ENCODE measurements at regions not wholly inside any gene's neighbourhood (a gene's known extent, or its start where the extent isn't known, plus 50 kb on each side); places are given as distances from the start of the nearest gene placed in this dataset.
A peak's percentile ranks its signal among the peaks of the same experiment; 100 is the strongest.

DNA sequence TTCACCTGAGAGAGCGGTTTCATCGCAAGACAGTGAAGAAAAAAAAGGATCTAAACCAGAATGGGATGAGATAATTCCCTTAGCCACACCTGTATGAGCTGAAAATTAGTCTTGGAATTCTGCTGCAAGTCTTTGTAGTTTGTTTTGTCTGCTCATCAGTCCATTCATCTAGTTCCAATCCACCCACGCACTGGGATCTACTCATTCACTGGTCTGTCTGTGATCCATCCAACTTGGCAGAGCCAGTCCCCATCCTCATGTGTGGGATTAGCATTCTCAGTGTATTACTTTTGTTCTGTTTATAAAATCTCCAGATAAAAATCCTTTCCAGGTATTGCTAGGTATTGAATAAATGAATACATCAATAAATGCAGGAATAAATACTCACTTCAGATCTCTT is 266.5 kb upstream of the USP24 start:
- in situ Hi-C loops (cut with HindIII; ENCODE audit: low sequenced_read_pairs) = no loop called here
- no peak for DNase-seq (ENCODE audit: low spot score)

DNA sequence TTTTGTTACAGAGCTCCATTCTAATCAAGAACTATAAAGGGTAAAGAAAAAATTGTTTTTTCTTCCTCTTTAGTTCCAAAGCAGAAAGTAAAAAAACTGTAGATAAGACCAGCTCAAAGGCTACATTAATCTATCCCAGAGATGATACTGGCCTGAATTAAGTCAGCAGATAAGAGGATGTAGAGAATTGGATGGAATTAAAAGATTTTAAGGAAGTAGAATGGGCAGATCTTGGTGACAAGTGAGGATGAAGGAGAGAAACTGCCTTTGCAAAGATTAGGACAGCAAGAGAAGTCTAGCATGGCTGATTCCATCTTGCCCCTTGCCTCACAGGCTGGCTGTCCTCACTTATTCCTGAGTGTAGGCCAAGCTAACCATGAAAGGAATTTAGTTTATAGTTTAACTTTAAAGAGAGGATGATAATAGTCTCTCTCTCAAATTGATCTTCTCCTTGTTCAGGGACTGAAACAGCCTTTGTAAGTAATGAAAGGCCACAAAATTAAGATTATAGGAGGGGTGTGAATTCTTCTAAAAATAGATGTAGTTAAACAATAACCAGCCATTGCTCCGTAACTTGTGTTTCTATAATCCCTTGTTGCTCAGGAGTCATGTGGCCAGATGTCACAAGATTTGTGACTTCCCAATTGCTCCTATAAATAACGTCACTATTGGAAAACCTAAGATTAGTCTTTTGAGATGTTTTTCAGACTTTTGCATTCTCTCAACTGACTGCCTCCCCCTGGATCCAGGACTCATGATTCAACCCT is 265.0 kb upstream of the USP24 start:
- DNase-seq (ENCODE audit: low spot score) = no peak
- in situ Hi-C loops (cut with HindIII; ENCODE audit: low sequenced_read_pairs) = no loop called here

DNA sequence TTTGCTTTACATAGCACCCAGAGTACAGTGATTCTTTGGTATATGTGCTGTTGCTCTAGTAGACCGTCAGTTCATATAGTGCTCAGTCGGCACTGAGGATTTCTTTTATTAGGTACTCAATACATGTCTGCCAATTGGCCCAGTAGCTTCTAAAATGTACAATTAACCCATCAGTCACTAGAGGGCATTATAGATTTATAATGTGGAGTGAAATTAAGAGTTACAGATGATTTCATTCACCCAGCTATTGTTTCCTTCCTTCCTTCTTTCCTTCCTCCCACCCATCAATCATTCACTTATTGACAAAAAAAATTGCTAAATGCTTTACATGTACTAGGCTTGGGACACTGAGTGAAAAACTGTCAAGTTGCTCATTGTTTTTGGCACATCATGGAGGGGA is 263.6 kb upstream of the USP24 start:
- DNase-seq (ENCODE audit: low spot score) = peak; percentile 9
- in situ Hi-C loops (cut with HindIII; ENCODE audit: low sequenced_read_pairs) = no loop called here

DNA sequence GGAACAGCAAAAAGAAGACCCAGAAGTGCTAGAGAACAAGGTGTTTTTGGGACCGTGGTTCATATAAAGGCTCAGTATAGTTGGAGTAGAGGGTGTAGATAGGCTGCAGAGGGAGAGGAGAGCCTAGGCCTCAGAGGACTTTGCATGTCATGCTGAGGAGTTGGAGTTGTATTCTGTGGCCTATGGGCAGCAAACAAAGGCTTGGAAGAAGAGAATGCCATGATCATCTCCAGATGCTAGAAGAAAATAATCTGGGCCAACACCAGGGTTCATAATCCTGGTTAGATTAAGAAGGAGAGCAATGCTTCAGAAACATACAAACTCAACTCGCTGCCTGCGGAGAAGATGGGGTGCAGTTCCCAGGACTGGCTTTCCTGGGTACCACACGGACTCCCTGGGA is 262.8 kb upstream of the USP24 start:
- in situ Hi-C loops (cut with HindIII; ENCODE audit: low sequenced_read_pairs) = no loop called here
- no peak for DNase-seq (ENCODE audit: low spot score)

DNA sequence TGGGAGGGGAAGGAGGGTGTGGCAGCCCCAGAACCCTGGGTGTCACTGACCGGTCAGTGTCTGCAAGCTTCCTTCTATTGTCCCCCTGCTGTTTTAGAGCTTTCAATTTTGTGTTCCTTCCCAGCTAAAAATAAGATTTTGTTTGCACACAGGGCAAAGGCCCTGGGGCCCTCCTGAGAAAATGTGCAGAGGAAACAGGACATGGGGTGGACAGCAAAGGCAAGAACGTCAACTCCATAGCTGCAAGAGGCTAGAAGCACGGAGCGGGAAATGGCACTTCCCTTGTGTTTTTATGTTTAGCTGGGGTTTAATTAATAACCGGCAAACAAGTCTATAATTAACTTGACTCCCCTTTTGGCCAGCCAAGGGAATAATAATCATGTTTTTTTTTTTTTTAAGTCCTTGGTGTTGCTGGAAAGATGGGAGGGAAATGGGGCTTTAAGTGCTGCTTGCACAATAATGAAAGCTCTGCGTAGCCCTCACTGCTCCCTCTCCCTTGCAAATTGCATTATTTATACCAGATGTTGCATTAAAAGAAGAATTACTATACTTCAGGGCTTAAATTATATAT is 261.4 kb upstream of the USP24 start:
- in situ Hi-C loops (cut with HindIII; ENCODE audit: low sequenced_read_pairs) = no loop called here
- DNase-seq (ENCODE audit: low spot score) = no peak

DNA sequence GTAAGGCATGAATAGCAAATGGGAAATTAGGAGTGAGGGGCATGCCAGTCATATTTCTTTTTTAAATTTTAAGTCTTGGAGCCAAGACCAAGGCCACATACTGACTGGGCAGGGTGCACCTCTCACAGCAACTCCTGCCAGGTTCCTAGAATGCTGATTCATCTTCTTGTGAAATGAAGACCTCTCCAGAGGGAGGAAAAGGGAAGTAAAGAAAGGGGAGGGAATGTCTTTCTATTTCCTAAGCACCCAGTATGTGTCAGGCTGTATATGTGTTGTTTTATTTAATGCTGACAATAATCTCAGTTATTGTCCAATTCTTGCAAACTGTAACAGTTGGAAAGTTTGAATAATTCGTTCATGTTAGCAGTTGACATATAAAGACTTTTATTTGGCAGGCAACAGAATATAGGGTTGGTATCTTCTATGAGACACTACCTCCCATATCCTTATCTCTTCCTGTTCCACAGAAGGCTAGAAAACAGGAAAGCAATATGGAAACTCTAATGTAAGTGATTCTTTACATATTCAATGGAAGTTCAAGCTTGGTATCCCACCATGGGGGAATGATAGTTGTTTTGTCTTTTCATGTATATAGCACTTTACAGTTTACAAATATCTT is 259.1 kb upstream of the USP24 start:
- no peak for DNase-seq (ENCODE audit: low spot score)
- in situ Hi-C loops (cut with HindIII; ENCODE audit: low sequenced_read_pairs) = no loop called here

DNA sequence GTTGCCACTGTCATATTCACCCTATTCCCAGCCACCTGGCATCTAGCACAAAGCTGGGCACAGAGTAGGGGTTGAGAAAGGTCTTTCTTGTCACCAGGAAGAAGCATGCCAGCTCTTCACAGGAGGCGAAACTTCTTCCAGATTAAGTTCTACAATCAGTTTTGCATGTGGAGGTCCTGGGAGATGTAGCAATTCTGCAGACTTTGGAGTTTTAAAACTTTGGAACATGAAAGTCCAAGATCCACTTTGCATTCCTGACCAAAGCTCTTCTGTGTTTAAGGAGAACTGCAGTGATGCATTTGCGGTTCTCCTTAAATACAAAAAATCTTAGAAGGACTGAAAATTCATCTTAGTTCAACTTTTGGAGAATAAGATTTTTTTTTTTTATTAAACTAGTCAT is 258.5 kb upstream of the USP24 start:
- DNase-seq (ENCODE audit: low spot score) = no peak
- in situ Hi-C loops (cut with HindIII; ENCODE audit: low sequenced_read_pairs) = no loop called here

DNA sequence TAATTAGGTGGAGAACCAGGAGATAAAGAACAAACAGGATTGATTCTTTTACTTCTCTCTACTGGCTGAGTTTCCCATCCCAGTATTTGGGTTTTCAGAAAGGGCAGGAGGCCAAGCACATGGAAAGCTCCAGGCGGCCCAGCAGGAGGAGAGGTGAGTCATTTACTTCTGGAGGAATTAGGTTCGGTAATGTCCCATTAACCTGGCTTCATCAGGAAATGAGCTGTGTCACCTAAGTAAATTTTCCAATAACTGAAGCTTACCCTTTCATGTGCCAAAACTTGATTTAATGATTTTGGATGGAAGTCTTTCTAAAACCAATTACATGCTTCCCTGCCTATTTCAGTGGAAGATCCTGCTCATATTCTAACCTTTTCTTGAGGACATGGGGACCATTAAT is 257.6 kb upstream of the USP24 start:
- in situ Hi-C loops (cut with HindIII; ENCODE audit: low sequenced_read_pairs) = no loop called here
- peak; percentile 17 for DNase-seq (ENCODE audit: low spot score)

DNA sequence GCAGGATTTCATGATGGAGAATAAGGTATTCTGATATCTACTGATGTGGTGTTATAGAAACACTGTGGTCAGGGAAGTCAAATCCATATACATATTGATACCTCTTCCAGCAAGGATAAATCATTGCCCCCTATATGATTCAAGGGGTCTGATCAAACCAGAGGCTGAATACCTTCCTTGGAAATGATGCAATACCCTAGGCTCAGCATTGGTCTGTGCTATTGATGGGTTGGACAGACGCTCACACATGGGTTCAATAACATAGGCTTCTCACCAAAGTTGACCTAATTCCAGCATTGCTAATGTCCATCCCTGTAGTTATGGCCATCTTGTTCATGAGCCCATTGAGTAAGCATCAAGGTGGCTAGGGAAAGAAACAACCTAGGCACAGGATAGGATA is 257.0 kb upstream of the USP24 start:
- in situ Hi-C loops (cut with HindIII; ENCODE audit: low sequenced_read_pairs) = no loop called here
- no peak for DNase-seq (ENCODE audit: low spot score)

DNA sequence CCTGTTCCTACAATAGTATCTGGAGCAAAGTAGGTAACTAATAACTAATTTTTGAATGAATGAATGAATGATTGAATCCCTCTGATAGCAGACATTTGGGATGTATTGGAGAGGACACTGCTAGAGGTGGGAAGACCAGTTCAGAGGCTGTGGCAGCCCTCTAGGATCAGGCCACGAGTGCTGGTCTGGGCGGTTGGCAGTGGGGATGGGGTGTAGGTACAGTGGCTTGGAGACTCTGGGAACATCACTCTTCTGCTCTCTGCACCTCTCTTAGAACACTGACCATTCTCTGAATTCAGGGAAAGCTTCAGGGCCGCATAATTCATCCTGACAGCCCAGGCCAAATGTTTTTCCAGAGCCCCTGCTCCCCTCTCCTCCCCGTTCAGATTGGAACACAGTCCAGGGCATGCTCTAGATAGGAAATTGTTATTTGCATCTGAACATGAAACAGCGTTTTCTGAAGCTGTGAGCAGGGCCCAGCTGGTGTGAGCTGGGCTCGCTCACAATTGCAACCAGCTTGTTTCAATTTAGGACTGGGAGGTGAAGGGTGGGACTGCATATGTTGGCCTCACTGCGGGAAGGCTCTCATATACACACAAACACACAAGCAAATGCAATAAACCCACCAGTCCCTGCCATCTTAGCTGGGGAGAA is 253.1 kb upstream of the USP24 start:
- DNase-seq (ENCODE audit: low spot score) = no peak
- in situ Hi-C loops (cut with HindIII; ENCODE audit: low sequenced_read_pairs) = no loop called here

DNA sequence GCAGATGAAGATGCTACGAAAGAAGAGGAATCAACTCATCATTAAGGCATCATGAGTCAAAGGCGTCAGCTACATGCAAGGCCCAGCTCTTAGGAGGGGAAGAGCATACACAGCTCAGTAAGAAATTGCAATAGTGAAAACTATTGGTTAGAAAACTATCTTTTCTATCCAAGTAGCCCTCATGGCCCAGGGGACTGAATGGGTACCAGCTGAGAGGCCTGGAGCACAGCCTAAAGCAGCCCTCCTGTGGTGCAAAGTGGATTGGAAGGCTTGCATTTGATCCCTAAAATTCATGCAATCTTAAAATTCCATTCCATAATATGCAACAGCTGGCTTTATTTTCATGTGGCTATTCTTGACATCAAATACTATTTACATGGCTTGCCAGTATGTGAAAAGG is 251.8 kb upstream of the USP24 start:
- DNase-seq (ENCODE audit: low spot score) = no peak
- in situ Hi-C loops (cut with HindIII; ENCODE audit: low sequenced_read_pairs) = no loop called here

DNA sequence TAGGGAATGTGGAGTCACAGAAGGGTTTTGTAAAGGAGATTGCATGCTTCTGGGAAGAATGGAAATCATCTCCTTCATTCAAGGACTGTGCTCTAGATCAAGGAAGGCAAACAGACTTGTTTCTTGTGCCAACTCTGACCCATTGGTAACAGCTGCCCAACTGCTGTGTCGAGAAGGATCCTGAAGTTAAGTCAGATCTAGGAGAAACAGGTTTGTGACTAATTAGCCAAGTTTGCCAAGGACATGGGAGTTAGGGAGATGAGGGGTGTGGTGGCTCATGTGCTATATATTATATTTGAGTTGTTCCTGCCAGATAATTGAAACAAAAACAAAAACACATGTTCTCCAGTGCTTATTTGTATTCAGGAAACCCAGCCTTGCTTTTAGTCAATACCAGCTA is 251.2 kb upstream of the USP24 start:
- DNase-seq (ENCODE audit: low spot score) = no peak
- in situ Hi-C loops (cut with HindIII; ENCODE audit: low sequenced_read_pairs) = no loop called here

DNA sequence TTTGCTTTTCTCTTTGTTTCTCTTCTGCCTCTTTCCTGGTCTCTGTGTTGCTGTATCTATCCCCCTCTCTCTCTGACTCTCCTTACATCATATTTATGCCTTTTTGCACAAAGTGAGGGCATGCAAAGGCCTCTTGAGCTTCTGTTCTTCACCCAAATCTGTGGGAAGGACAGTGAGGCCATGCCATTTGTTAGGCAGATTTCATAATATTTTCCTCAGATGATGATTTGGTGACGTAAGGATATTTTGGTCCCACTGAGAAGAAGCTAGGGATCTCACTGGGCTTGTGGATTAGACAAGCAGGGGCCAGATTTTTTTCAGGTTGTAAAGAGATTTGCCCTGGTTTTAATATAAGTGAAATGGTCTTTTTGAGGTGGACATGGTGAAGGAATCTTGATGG is 249.4 kb upstream of the USP24 start:
- no peak for DNase-seq (ENCODE audit: low spot score)
- in situ Hi-C loops (cut with HindIII; ENCODE audit: low sequenced_read_pairs) = no loop called here

DNA sequence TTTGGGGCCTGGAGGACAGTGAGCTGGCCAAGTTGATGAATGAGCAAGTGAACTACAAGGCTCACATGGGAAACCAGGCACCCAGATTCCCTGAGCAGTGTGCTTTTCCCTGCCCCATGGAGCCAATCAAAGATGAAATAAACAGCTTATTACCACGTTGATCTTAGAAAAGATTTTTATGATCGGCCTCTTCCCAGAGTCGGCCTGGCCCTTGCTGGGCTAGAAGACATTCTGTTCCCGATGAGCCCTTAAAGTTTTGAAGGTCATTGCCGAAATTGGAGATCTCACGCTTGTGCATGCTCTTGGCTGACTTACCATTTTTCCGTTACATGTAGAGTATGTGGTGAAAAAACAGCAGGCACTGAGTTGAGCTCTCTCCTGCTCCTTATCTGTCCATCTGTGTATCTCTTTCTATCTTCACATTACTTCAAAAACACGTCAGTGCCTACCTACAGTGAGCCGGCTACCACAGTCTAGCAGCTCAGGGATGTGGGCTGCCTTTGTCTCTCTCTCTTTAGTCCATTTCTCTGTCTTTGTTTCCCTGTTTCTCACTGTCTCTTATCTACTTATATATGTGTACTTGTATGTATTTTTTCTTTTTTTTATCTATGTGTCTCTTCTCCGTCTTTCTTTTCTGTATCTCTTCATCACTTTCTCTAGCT is 248.8 kb upstream of the USP24 start:
- in situ Hi-C loops (cut with HindIII; ENCODE audit: low sequenced_read_pairs) = no loop called here
- DNase-seq (ENCODE audit: low spot score) = no peak

DNA sequence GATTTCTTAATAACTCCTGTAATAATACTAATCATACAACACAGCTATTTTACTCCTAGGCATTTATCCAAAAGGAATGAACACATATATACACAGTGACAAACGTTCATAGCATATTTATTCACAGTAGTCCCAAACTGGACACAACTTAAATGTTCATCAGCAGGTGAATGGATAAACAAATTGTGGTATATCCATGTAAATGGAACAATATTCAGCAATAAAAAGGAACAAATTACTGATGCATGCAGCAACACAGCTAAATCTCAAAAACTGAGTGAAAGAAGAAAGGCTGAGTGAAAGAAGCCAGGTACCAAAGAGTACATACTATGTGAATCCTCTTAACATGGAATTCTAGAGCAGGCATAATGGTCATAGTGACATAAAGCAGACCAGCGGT is 242.7 kb upstream of the USP24 start:
- DNase-seq (ENCODE audit: low spot score) = no peak
- in situ Hi-C loops (cut with HindIII; ENCODE audit: low sequenced_read_pairs) = no loop called here

DNA sequence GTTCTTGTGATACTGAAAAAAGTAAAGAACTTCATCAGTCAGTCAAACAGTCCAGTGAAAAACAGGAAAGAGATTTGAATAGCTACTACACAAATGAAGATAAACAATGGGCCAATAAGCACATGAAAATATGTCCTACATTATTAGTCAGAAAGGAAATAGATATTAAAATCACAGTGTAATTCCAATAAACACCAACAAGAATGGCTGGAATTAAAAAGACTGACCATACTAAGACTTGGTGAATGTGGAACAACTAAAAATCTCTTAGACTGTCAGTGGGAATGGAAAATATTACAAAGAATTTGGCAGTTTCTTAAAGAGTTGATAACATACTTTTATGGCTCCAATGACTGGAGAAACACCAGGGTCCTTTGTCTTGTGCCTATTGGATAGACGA is 241.8 kb upstream of the USP24 start:
- in situ Hi-C loops (cut with HindIII; ENCODE audit: low sequenced_read_pairs) = no loop called here
- no peak for DNase-seq (ENCODE audit: low spot score)

DNA sequence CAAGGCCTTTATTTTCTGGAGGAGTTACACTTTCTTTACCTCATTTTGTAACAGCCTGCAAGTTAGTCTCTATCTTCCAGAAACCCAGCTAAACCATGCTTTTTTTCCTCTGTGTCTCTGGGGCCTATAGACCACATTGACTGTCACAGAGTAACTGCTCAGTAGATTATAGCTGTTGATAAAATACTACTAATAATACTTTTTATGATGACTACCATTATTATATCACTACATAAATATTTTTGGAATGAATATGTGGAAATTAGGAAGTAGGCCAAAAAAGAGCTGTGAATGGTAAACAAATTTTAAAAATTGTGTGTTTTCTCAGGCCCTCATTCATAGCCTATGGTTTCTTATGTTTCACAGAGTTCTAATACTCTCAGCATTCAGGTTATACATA is 233.1 kb upstream of the USP24 start:
- in situ Hi-C loops (cut with HindIII; ENCODE audit: low sequenced_read_pairs) = no loop called here

DNA sequence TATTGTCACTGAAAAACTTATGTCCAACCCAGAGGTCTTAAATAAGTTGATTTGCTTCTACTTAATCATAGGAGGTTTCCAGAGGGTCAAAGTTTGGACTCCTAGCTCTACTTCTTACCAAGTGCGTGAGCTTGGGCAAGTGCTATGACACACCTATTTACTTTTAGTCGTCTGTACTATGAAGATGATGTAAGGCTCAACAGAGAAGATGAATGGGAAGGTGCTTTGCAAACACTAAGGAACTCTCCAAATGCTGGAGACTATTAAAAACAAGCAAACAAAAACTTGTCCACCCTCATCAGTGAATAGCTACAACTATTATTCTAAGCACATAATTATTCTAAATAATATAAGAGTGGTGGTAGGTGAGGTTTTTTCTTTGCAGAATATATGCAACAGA is 232.3 kb upstream of the USP24 start:
- in situ Hi-C loops (cut with HindIII; ENCODE audit: low sequenced_read_pairs) = no loop called here
- DNase-seq (ENCODE audit: low spot score) = no peak

More for the DNA sequence above, 233.1 kb upstream of the USP24 start:
- DNase-seq (ENCODE audit: low spot score) = no peak

DNA sequence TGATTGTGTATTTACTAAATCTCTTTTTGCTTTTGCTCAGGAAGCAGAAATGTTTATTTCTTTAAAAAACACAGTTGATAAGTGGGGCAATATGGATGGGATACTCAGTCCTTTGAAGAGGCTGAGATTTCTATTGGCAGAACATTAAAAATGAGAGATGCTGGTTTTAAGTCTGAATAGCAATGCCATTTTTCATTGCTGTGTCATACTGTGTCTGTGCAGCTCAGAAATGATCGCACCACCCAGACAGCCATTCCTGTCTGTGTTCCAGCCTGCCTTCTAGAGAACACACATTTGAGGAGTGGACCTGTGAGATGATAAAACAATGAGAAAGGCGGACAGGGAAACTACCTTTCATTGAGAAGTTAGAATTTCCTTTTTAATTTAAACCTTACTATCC is 231.2 kb upstream of the USP24 start:
- DNase-seq (ENCODE audit: low spot score) = no peak
- in situ Hi-C loops (cut with HindIII; ENCODE audit: low sequenced_read_pairs) = no loop called here

DNA sequence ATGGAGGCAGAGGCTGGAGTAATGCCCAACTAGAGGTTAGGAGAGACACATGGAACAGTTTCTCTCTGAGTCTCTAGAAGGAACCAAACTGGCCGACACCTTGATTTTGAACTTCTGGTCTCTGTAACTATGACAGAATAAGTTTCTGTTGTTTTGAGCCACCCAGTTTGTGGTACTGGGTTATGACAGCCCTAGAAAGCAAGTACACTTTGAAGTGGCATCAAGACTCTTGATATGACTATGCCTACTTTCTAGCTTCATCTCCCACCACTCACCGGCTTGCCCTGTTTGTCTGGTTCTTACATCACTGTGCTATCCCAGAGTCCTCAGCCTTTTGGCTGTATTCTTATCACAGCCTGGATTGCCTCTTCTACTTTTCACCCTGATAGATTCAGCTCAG is 230.3 kb upstream of the USP24 start:
- DNase-seq (ENCODE audit: low spot score) = no peak
- in situ Hi-C loops (cut with HindIII; ENCODE audit: low sequenced_read_pairs) = no loop called here

Data from G401 (cell line).